ENCODE measurements at regions not wholly inside any gene's neighbourhood (a gene's known extent, or its start where the extent isn't known, plus 50 kb on each side); places are given as distances from the start of the nearest gene placed in this dataset.

GRCh38 chr1:29767088-29767685, 530.9 kb downstream of the PTPRU start:
- TF ChIP-seq OSR1 (CRISPR knock-in tag; IDR thresholded peaks at IDR 0.05) (no peak), RARB (CRISPR knock-in tag; IDR thresholded peaks at IDR 0.05) (no peak), PATZ1 (CRISPR knock-in tag; IDR thresholded peaks at IDR 0.05; ENCODE audit: borderline replicate concordance) (no peak), ZFP30 (CRISPR knock-in tag; IDR thresholded peaks at IDR 0.05) (no peak), BACH2 (CRISPR knock-in tag; IDR thresholded peaks at IDR 0.05; ENCODE audit: borderline replicate concordance) (no peak), TCF4 (CRISPR knock-in tag; IDR thresholded peaks at IDR 0.05; ENCODE audit: borderline replicate concordance) (no peak), TSHZ2 (CRISPR knock-in tag; IDR thresholded peaks at IDR 0.05) (no peak), ZC3H10 (CRISPR knock-in tag; IDR thresholded peaks at IDR 0.05) (no peak), ARNTL (CRISPR knock-in tag; IDR thresholded peaks at IDR 0.05; ENCODE audit: borderline replicate concordance, low read depth) (no peak)
- TF ChIP-seq, protein P1, sequence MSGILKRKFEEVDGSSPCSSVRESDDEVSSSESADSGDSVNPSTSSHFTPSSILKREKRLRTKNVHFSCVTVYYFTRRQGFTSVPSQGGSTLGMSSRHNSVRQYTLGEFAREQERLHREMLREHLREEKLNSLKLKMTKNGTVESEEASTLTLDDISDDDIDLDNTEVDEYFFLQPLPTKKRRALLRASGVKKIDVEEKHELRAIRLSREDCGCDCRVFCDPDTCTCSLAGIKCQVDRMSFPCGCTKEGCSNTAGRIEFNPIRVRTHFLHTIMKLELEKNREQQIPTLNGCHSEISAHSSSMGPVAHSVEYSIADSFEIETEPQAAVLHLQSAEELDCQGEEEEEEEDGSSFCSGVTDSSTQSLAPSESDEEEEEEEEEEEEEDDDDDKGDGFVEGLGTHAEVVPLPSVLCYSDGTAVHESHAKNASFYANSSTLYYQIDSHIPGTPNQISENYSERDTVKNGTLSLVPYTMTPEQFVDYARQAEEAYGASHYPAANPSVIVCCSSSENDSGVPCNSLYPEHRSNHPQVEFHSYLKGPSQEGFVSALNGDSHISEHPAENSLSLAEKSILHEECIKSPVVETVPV (CRISPR knock-in tag; IDR thresholded peaks at IDR 0.05): no peak
- TF ChIP-seq, protein P2, sequence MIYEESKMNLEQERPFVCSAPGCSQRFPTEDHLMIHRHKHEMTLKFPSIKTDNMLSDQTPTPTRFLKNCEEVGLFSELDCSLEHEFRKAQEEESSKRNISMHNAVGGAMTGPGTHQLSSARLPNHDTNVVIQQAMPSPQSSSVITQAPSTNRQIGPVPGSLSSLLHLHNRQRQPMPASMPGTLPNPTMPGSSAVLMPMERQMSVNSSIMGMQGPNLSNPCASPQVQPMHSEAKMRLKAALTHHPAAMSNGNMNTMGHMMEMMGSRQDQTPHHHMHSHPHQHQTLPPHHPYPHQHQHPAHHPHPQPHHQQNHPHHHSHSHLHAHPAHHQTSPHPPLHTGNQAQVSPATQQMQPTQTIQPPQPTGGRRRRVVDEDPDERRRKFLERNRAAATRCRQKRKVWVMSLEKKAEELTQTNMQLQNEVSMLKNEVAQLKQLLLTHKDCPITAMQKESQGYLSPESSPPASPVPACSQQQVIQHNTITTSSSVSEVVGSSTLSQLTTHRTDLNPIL (CRISPR knock-in tag; IDR thresholded peaks at IDR 0.05; ENCODE audit: low read depth): no peak
